Kidney capillary endothelial cell (primary cell): ENCODE measurements at regions not wholly inside any gene's neighbourhood (a gene's known extent, or its start where the extent isn't known, plus 50 kb on each side); places are given as distances from the start of the nearest gene placed in this dataset.
A peak's percentile ranks its signal among the peaks of the same experiment; 100 is the strongest.

Experiments used
- DNase-seq: peaks from one replicate; pipeline ENCODE4 v3.0.0-alpha.2; 2018; ENCODE audit warnings: low spot score

DNA sequence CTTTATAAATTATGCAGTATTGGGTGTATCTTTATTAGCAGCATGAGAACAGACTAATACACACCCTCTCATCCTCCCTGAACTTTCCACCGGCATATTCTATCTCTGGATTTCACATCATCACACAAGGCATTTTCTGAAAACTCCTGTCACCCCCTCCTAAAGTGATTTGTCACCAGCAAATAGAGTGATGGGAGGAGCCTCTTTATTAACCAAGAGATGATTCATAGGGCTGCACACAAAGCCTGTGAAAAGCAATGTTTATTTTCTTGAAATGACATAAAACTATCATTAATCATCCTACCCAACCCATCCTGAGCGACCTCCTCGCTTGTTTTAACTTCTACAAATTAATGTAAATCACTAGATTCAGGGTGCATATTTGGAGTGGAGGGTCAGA is 394.7 kb upstream of the SULF2 start:
- peak; percentile 26 for DNase-seq

DNA sequence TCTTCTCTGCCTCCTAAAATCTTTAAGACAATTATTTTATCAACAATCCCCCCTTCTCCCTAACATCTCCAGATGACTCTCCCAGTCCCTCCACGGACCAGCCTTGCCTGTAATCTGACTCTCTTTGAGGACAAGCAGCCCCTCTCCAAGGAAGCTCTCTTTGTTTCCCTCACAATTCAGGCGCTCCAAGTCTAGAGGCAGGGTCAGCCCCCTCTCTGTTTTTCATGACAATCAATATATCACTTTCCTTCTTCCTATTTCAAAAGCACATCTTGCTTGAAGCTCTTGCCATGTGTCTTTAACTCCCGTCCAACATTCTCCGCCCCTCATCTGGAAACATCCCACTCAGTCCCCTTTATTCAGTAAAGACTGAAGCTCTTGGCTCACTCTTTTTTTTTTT is 393.4 kb upstream of the SULF2 start:
- DNase-seq = no peak

DNA sequence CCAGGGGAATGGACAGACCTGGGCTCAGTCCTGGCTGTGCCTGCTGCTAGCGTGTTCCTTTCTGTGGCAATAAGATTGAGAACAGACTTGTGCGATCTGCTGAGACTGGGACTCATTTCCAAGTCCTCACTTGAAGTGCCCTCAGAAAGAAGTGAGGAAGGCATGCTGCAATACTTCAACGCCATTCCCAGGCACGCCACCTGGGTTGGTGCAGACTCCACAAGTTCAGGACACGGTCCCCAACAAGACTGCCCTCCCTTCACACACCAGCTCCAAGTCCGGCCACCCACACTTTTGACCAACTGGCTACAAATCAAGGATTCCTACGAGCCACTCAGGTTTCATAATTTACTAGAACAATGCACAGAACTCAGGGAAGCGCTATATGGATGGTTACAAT is 391.8 kb upstream of the SULF2 start:
- DNase-seq = no peak

DNA sequence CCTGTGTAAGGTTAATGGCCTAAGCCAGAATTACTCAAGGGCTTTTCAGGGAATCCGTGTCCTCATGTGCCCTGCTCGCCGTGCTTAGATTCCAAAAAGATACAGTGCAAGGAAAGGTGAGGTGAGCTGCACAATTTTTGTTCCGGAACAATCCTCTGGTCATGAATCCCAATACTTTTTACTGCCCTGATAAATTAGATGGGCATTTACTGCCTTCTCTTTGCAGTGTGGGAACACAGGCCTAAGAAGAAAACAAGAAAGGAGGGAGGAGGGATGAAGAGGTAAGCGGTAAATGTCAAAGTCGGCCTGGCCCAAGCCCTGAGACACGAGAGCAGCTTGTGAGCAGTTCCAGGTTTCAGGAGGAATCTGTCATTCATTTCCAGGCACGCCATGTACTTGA is 390.9 kb upstream of the SULF2 start:
- DNase-seq = no peak

DNA sequence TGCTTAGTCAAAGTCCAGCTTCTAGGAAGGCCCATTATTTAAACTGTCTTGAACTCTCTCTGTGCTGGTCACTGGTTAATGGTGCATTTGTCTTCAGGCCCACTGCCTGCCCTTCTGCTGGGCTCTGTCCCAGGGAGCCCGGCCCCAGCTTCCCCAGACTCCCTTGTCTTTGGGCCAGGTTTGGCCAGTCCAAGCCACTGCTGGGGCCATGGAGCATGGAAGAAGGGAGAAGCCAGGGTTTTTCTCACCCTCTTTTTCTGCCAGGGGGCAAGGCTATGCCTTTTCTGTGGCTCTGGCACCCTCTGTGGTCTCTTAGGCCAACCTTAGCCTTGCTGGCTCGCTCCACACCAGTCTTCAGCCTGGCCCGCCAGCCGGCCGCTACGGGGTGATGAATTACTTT is 390.0 kb upstream of the SULF2 start:
- DNase-seq = no peak

DNA sequence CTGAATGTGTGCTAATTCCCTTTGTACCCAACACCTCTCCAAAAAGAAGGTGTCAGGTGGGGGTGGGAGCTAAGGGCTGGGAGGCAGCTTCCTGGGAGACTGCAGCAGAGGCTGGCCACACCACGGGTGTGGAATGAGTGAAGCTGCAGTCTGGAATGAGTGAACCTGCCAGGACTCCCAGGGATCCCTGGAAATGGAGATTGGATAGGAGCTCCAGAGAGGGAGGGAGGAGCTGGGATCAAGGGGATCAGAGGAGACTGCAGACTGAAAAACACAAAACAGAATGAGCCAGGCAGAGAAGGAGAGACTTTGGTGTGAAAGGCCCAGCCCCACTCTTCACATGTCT is 387.0 kb upstream of the SULF2 start:
- DNase-seq = no peak

DNA sequence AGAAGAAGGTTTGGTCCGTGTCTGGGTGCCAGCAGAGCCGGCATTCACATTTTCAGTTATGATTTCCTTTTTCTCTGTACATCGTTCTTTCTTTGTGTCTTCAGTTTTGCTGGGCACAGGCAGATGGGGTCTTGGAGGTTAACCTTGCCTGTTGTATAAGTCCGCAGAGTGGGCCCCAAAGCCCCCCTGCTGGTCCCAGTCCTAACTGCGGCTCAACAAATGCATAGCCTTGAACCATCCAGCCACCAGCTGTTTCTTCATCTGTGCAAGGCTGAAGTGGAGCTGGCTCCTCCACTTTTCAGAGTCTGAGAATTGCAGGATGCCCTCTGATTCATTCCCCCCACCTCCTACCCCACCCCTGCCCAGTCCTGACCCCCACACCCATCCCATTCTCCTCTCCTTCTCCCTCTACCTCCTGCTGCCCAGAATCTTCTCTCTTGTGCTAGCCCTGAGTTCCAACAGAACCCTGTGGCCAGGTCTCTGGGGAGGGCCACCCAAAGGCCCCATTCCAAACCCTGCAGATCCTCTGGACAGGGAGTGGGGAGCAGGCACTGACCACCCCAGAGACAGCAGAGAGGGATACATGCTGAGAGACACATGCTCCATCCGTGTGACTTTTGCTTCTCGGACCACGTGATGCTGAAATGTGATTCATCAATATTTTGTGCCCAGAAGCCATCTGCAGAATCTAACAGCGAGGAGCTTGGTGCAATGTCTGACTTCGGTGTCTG is 386.5 kb upstream of the SULF2 start:
- DNase-seq = no peak

DNA sequence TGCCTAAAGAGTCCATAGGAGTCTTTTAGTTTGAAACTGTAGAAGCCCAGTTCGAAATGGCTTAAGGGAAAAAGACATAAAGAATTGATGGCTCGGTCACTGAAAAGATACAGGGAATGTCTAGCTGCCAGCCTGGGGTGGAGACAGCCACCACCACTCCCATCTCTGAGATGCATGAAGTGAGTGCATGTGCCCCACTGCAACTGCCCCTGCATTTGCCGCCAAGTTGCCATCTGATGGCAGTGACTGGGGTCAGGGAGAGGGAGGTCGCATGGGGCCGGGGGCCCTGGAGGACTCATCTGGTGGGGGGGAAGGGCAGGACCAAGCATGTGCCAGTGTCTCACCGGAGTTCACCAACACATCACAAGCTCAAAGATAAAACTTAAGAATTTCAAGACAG is 385.8 kb upstream of the SULF2 start:
- DNase-seq = no peak

DNA sequence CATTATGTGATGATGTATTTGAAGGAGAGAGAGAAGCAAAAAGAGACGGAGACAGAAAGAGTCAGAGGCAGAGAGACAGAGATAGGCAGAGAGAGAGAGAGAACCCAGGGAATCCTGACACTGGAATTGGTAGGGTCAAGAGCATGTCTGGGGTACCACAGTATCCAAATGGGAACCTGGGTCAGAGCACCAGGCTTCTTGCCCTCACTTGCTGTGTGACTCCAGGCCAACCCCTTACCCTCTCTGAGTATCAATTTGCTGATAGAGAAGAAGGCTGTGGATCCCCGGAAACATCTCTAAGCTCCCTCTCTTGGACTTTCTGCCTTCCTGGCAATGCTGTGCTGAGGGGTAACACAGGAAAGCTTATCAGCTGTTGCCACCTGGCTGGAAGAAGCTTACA is 385.3 kb upstream of the SULF2 start:
- DNase-seq = no peak

DNA sequence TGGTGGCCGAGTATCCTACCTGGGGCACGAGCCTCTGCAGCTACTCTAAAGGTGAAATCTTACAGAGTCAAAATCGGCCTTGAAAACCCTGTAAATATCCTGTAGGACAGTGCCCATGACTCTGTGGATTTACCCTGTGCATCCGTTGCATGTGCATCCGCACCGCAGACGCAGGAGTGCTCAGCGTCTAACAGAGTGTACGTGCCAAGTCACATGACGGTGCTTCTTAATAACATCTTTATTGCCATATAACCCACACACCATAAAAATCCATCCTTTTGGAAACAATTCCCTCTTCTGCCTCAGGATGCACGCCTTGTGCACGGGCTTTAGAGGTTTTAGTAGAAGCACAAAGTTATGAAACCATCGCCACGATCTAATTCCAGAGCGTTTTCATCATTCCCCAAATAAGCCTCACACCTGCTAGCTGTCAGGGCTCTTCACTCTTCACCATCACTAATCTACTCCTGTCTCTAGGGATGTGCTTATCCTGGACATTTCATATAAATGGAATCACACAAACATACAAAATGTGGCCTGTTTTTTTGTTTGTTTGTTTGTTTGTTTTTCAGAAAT is 384.5 kb upstream of the SULF2 start:
- no peak for DNase-seq

DNA sequence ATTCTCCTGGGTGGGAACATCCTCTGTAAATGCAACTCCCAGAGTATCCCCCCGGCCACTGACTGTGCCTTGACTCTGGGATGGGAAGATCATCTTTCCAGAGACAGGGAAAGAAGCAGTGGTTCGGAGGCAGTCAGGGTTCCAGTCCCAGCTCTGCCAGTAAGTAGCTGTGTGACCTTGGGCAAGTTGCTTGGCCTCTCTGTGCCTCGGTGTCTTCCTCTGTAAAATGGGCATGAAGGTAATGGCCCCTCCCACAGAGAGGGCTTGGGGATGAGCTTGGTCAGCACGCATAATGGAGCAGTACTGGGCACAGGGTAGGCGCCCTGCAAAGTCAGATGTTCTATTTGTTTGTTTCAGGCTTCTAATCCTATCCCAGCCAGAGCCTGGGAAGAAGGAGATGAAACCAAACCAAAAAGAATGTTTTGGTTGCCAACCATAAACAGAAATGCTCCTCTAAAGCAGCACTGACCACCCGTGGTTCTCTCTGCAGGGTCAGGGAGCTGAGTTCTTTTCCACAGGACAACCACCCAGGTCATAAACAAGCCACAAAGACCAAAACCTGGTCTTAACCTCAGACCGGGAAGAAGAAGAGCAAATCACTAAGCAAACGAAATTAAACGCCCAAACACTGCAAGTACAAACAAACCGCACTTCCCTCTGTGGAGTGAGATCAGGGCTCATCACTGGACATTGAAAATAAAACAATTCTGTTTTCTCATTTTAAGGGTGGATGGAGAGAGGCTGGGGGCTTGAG is 381.0 kb upstream of the SULF2 start:
- no peak for DNase-seq

DNA sequence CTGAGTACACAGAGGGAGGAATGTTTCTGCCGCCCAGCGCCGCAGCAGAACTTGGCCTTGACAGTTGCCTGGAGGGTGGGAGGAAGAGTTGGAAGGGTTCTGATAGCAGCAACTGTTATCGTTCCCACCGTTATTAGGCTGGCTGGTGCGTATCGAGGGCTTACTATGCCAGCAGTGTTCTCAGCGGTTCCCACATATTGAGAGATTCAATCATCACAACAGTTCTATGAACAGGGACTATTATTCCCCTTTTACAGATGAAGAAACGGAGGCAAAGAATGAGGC is 380.1 kb upstream of the SULF2 start:
- no peak for DNase-seq

DNA sequence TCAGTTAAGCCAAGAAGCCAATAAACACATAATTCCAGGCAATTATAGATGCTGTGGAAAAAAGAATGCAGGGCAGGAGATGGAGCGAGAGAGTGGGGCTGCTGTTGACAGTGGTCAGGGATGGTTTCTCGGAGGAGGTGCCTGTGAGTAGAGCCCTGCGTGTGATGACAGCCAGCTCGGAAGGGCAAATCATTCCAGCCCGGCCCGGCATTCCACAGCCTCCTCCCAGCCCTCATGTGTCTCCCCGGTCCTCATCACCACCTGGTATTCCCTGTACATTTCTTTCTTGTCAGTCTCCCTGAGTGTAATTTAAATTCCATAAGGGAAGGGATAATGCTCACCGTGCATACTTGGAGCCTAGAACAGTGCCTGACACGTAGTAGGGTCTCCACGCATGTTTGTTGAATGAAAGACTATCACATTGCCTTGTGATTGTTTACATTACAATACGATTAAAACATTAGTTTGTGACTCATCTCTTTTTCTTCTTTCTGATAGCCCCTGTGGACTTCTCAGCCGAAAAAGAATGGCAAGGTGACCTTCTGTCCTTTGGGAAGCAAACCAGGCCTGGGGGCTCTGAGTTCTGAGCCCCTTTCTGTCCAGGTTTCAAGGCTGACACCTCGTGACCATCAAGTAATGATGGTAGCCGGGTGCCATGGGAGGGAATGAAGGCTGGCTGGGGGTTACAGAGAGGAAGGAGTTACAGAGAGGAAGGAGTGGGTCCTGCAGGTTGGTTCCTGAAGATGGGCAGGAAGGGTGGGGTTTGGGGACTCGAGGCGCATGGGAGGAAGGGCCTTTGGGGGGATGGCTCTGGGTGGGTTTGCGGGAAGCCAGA is 379.5 kb upstream of the SULF2 start:
- DNase-seq = no peak

DNA sequence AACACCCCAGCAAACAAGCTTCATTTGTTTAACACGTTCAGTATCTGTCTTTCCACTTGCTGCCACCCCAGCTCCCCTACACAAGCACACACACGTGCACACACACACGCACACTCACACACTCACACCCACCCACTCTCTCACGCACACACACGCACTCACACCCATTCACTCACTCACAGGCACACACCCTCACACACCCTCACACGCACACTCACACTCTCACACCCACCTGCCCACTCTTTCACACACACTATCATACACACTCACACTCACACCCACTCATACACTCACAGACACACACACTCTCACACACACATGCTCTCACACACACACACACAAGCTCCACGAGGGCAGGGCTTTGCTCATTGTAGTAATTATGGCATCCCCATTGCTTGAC is 378.8 kb upstream of the SULF2 start:
- DNase-seq = no peak

DNA sequence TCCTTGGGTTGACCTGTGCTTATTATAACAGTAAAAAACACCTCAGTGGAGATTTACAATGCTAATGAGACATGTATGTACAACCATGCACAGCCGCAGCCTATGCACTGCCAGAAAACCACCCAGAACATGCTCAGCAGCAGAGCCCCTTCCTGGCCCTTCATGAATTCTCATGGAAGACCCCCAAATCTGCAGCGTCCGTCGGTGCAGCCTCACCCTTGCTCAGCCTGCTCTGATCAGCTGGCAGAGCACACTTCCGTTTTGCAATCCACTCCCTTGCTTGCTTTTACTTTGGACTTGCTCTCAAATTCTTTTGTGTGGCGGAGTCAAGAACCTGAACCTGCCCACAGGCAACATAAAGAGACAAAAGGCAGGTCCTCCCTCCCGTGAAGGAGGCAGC is 378.2 kb upstream of the SULF2 start:
- DNase-seq = no peak

DNA sequence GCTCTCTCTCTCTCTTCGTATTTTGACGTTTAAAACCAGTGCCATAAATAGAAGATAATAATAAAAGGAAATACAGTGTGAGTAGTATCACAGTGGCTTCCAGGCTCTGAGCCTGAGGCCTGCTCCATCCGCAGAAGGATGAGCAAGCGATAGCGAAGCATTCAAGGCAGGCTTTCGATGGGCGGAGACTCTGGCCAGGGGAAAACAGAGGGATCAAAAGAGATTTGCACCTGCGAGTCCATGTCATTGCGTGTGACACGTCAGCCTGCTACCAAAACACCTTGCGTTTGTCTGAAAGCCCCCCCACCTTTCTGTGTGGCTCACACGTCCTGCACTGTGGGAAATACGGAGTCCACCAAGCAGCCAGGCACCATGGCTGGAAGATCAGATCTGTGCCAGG is 377.3 kb upstream of the SULF2 start:
- no peak for DNase-seq

DNA sequence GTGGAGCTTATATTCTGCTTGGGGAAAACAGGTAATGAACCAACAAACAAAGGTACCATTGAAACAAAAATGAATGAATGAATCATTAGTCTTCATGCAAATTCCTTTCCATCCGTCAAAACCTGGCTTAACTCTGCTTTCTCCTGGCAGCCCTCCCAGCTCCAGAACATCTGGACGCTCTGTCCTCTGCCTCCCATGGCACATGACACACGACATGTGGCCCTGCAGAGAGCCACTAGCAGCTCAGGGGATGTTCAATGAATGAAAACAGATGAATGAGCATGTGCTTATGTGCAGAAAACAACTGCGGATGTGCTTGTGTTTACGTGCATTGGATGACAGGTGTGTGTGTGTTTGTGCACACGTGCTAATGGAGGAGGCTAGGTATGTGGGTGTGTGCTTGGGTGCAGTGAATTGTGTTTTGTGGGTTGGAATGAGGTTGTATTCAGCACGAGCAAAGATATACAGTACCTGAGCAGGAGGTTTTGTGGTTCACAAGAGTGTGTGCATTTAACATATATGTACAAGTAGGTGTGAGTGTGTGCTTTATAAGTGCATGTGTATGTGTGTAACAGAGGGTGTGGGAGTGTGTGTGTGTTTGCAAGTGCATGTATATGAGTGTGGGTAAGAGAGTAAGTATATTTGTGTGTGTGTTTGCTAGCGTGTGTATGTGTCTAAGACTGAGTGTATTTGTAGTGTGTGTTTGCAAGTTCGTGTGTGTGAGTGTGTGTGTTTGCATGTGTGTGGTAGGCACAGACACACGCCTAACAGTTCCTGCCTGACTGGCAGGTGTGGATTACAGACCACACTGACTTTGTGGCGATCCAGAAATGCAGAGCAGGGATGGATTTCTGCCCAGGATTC is 374.1 kb upstream of the SULF2 start:
- DNase-seq = no peak

DNA sequence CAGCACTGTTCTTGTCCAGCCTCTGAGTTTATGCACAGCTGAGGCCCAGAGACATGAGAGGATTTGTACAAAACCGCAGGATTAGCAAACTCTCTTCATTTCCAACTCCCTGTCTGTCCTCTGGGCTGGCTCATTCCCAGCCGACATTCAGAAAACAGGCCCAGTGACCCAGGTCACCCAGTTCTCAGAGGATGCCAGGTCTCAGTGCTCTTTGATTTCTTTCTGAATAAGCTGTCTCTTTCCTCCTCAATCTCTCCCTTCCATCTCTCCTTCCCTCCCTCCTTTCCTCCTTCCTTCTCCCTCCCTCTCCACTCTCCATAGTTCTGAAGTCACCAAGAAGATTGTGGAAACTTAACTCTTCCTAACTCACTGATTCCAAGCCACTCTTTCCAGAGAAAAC is 372.7 kb upstream of the SULF2 start:
- DNase-seq = no peak

DNA sequence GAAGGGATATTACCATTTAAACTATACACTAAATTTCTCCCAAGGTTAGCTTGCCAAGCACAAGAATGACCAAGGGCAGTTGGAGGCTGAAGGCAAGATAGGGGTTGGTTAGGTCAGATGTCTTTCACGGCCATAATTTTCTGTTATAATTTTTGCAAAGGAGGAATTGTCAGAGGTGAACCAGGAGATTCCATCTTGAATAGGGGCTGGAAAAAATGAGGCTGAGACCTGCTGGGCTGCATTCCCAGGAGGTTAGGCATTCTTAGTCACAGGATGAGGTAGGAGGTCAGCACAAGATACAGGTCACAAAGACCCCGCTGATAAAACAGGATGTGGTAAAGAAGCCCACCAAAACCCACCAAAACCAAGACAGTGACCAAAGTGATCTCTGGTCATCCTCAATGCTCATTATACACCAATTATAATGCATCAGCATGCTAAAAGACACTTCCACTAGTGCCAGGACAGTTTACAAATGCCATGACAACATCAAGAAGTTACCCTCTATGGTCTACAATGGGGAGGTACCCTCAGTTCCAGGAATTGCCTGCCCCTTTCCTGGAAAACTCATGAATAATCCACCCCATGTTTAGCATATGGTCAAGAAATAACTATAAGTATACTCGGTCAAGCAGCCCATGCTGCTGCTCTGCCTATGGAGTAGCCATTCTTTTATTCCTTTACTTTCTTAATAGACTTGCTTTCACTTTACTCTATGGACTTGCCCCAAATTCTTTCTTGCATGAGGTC is 371.8 kb upstream of the SULF2 start:
- no peak for DNase-seq

DNA sequence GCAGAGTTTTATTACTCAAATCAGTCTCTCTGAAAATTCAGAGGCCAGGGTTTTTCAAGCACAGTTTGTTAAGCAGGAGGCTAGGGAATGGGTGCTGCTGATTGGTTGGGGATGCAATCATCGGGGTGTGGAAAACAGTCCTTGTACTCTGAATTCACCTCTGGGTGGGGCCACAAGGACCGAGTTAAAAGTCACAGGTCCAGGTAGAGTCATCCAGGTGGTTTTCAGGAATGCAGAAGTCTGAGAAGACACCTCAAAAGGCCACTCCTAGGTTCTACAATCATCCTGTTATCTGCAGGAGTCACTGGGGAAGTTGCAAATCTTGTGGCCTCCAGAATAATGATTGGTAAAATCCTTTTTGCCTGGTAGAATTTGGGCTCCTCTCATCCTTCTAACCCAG is 371.2 kb upstream of the SULF2 start:
- no peak for DNase-seq

DNA sequence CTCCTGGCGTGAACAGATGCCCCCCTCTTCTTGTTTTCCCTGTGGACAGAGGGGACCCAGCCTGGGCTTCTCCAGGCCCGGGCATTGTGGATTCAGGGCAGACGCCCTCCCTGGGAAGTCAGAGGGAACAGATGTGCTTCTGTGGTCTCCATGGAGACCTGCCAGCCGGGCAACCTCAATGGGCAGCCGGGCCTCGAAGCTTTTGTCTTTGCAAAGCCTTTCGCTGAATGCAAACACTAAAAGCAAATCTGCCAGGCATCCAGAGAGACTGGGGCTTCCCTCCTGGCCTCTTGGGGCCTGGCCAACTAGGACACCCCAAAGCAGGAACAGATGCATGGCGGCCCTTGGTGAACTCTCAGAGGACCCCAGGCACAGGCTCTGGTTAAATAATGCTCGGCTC is 370.0 kb upstream of the SULF2 start:
- no peak for DNase-seq
